GM12801 (cell line): ENCODE measurements at regions not wholly inside any gene's neighbourhood (a gene's known extent, or its start where the extent isn't known, plus 50 kb on each side); places are given as distances from the start of the nearest gene placed in this dataset.

Experiments
- TF ChIP-seq, protein P1 (sequence below): IDR thresholded peaks from one replicate; pipeline ENCODE4 v1.5.1; 2011; ENCODE audit warnings: control low read depth; ENCODE audit not compliant: insufficient read length; ENCODE audit errors: extremely low read depth

DNA sequence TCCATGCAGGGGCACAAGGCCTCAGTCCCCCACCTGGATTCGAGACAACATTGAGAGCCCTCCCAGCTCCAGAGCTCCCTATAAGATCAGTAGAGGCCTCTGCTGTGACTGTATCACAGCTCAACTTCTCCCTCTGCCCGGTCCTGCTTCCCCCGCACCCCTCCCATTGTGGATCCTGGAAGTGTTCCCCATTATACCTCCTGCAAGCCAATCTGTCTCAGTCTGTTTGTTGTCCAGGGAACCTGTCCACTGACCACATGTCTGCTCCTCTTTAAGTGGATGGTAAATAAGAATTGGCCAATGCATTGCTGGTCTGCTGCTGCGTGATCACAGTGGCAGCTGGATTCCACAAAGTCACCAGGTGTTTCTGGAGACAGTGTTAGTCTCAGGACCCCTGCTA is 259.7 kb upstream of the HABP2 start:
- TF ChIP-seq, protein P1, sequence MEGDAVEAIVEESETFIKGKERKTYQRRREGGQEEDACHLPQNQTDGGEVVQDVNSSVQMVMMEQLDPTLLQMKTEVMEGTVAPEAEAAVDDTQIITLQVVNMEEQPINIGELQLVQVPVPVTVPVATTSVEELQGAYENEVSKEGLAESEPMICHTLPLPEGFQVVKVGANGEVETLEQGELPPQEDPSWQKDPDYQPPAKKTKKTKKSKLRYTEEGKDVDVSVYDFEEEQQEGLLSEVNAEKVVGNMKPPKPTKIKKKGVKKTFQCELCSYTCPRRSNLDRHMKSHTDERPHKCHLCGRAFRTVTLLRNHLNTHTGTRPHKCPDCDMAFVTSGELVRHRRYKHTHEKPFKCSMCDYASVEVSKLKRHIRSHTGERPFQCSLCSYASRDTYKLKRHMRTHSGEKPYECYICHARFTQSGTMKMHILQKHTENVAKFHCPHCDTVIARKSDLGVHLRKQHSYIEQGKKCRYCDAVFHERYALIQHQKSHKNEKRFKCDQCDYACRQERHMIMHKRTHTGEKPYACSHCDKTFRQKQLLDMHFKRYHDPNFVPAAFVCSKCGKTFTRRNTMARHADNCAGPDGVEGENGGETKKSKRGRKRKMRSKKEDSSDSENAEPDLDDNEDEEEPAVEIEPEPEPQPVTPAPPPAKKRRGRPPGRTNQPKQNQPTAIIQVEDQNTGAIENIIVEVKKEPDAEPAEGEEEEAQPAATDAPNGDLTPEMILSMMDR = no peak

DNA sequence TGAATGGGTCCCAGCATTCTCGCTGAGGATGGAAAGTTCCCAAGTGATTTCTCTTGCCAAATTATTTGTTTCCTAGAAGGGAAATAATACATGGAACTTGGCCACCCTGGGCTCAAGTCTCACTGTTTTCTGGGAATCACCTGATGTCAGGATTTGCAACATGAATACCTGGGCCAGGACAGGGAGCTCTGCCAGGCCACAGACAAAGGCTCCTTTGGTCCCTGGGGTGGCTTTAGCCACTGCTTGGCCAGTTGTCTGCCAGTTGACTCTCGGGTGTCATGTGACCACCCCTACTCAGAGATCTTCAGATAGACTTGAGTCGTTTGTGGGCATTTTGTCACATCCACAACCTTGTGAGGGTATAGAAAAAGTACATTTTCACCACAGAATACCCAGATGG is 258.0 kb upstream of the HABP2 start:
- TF ChIP-seq, protein P1 = no peak

DNA sequence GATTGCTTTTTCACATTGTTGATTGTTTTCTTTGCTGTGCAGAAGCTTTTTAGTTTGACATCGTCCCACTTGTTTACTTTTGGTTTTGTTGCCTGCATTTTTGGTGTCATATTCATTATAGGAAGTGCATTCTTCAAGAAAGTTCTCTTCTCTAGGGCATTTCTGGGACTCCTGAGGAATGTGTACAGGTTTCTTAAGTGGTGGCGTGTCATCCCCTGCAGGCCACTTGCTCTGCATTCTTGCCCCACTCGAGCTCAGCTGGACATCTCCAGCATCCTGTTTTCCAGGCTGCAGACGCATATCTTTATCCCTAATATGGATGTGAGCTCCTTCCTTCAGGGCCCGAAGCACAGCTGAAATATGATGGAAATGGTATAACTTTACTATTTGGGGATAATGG is 255.6 kb upstream of the HABP2 start:
- TF ChIP-seq, protein P1 = no peak

DNA sequence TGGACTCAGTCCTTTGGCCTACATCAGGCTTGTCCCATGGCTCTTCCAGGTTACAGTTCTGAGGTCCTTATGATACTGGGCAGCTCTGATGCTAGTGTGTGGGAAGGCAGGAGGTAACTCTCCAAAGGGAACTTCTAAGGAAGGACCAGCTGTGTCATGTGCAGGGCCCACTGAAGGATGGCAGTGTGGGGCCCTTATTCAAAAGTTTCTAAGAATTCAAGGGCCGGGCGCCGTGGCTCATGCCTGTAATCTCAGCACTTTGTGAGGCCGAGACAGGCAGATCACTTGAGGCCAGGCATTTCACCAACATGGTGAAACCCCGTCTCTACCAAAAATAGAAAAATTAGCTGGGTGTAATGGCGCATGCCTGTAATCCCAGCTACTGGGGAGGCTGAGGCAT is 254.2 kb upstream of the HABP2 start:
- TF ChIP-seq, protein P1 = no peak

DNA sequence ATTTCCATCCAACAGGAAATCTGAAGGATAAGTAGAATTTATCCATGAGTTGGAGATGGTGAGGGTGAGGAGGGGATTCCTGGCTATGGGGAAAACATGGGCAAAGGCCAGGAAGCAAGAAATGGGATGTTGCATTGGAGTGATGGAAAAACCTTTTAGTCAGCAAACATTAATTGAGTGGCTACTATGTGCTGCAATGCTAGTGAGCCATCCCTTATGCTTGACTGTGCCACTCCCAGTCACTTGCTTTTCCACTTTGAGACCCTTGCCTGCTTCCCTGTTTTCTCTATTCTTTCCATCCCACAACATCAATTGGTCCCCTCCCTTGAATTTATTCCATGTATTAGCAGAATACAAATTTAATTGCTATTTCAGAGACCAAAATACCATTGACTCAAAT is 252.7 kb upstream of the HABP2 start:
- TF ChIP-seq, protein P1 = no peak

DNA sequence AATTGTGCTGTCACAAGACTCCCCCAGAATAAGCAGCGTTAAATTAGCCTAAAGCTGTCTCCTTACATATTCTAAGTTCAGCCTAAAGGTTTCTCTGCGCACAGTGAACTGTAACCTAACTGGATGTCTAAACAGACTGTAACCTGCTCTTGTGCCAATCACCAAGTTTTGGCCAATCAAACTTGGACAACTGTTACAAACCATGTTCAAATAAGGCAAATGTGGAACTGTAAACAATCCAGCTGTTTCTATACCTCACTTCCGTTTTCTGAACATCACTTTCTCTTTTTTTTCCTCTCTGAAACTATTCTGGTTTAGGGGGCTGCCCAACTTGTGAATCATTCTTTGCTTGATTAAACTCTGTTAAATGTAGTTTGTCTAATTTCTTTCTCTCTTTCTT is 252.2 kb upstream of the HABP2 start:
- TF ChIP-seq, protein P1 = no peak

DNA sequence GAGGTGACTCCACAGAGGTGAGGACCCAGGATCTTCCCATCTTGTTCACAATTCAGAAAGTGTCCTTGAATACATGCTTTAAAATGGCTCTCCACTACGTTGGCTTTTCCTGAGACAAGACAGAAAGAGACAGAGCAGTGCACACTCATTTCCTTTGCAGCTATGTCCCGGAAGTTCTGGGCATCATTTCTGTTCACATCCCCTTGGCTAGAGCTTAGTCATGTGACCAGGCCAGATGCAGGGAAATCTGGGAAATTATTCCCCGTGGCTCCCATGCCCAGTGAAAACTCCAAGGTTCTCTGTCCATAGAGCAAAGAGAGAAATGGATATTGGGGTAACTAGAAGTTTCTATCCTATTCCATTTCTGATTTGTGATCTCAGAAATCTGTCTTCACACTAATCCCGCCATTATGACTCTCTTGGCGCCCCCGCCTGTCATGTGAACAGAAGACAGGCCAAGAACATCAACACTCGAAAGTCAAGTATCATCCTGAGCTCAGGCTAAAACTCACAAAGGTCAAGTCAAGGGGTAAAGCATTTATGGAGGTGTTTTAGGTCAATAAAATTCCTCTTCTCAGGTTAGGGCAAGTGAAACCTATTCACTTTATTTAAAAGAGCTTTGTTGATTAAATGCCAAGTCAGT is 251.4 kb upstream of the HABP2 start:
- TF ChIP-seq, protein P1 = no peak
